ENCODE measurements at regions not wholly inside any gene's neighbourhood (a gene's known extent, or its start where the extent isn't known, plus 50 kb on each side); places are given as distances from the start of the nearest gene placed in this dataset.

DNA sequence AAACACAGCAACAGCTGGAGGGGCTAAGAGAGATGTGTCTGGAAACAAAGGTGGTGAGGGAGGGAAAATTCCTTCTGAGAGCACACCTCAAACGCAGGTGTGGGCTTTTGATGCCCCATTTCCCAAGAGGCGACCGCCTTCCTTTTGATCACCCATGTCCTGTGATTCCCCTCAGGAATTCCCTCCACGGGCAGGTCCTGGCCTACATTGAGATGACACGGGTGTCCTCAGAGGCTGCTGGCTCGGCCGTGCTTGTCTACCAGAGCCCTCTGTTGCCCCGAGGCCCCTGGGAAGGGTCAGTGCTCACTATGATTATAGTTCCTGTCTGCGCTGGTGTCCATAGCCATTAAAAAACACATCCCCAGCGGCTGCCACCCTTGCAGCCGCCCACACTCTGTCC lies 242.6 kb downstream of the TFAP2C start:
- H3K27me3 ChIP-seq (ENCODE audit: control insufficient read depth in 1 of 2, insufficient read depth in 2 of 2, low read length in 2 of 2), result peaks cover 2 to 5% of the 10 kb centered on the region in 2 donors
- H3K9me3 ChIP-seq (ENCODE audit: control insufficient read depth in 2 of 2, low read length in 2 of 2), result peaks cover 4 to 18% of the 10 kb centered on the region in 2 donors
- no peak overlapping the region for H3K9ac ChIP-seq (ENCODE audit: low read length in 2 of 2)
- no peaks in the 10 kb centered on the region for H3K36me3 ChIP-seq (ENCODE audit: control insufficient read depth in 2 of 2, insufficient read depth in 2 of 2, low read length in 2 of 2)
- H3K4me1 ChIP-seq (ENCODE audit: control insufficient read depth, insufficient read depth, low read length), result no peaks in the 10 kb centered on the region
- H3K4me3 ChIP-seq (ENCODE audit: low read length in 2 of 2), result no peak overlapping the region
- H3K27ac ChIP-seq (ENCODE audit: low read length), result no peak overlapping the region

DNA sequence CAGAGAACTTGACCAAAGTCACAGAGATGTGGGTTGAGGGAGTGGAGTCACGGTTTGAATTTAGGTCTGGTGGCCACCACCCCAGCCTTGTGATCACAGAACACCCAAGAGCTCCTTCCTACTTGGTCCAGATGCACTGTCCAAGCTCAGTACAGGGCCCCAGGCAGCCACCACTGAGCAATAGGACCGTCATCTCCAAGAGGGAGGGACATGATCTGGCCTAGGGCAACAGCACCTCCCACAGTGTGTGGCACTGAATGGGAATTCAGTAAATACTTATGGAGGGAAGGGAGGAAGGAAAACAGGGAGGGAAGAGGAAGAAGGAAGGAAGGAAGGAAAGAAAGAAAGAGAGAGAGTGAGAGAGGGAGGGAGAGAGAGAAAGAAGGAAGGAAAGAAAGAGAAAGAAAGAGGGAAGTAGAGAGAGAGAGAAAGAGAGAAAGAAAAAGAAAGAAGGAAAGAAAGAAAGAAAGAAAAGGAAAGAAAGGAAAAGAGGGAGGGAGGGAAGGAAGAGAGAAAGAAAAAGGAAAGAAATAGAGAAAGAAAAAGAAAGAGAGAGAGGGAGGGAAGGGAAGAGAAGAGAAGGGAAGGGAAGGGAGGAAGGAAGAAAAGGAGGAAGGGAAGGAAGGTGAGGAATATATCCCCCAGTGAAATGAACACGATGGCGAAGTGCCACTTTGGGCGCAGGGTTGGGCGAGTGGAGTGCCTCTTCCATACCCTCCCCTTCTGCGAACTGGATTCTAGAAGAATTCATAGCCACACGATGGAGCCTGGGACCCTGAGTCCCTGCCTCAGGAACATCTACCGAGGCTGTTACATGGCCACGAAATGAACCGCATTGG lies 243.7 kb downstream of the TFAP2C start:
- Histone ChIP-seq H3K9me3 (ENCODE audit: control insufficient read depth in 2 of 2, low read length in 2 of 2) (peaks cover 4 to 9% of the 10 kb centered on the region in 2 donors), H3K4me3 (ENCODE audit: low read length in 2 of 2) (no peak overlapping the region), H3K4me1 (ENCODE audit: control insufficient read depth, insufficient read depth, low read length) (no peaks in the 10 kb centered on the region), H3K9ac (ENCODE audit: low read length in 2 of 2) (no peak overlapping the region), H3K36me3 (ENCODE audit: control insufficient read depth in 2 of 2, insufficient read depth in 2 of 2, low read length in 2 of 2) (no peaks in the 10 kb centered on the region), H3K27me3 (ENCODE audit: control insufficient read depth in 1 of 2, insufficient read depth in 2 of 2, low read length in 2 of 2) (peaks cover 2% of the 10 kb centered on the region in 2 donors), H3K27ac (ENCODE audit: low read length) (no peak overlapping the region)

DNA sequence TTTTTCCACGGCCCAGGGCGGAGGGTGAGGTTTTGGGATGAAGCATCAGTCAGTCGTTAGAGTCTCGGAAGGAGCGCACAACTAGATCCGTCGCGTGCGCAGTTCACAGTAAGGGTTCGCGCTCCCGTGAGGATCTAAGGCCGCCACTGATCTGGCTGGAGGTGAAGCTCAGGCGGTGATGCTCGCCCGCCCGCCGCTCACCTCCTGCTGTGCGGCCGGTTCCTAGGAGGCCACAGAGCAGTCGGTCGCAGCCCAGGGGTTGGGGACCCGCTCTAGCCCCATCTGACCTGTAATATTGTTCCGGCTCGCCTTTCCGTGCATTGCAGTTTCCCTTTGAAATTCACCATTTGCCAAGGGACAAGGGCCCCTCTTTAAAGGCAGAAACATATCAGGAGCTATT lies 244.7 kb downstream of the TFAP2C start:
- H3K27me3 ChIP-seq (ENCODE audit: control insufficient read depth in 1 of 2, insufficient read depth in 2 of 2, low read length in 2 of 2), result peaks cover 2% of the 10 kb centered on the region in 2 donors
- H3K36me3 ChIP-seq (ENCODE audit: control insufficient read depth in 2 of 2, insufficient read depth in 2 of 2, low read length in 2 of 2), result no peaks in the 10 kb centered on the region
- no peak overlapping the region for H3K9ac ChIP-seq (ENCODE audit: low read length in 2 of 2)
- peaks cover 3% of the 10 kb centered on the region in 2 donors for H3K9me3 ChIP-seq (ENCODE audit: control insufficient read depth in 2 of 2, low read length in 2 of 2)
- no peak overlapping the region for H3K4me3 ChIP-seq (ENCODE audit: low read length in 2 of 2)
- H3K4me1 ChIP-seq (ENCODE audit: control insufficient read depth, insufficient read depth, low read length), result no peaks in the 10 kb centered on the region
- H3K27ac ChIP-seq (ENCODE audit: low read length), result no peak overlapping the region

DNA sequence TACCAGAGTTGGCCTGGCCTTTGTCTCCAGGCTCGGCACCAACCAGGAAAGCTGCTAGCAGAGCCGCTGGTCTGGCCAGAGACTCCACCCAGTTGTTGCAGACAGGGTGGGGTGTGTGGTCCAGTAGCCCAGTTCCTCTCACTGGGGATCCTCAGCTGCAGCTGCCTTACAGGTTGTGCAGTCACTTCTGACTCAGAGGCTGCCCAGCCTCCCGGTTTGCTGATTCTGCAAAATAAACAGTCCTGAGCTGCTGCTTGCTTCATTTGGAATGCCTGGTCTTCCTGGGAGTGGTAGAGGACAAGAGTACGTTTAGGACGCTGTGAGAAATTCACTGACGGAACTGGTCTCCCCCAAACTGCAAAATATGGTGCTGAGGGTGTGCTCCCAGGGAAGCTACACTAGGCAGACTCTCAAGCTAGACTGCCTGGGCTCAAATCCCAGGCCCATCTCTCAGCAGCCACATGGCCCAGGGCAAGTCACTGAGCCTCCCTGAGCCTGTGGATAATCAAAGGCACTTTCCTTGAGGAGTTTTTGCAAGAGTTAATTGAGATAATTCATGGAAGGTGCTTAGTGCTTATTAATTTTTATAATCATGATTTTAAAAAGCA lies 246.1 kb downstream of the TFAP2C start:
- H3K9ac ChIP-seq (ENCODE audit: low read length in 2 of 2), result no peak overlapping the region
- H3K27me3 ChIP-seq (ENCODE audit: control insufficient read depth in 1 of 2, insufficient read depth in 2 of 2, low read length in 2 of 2), result peaks cover 2% of the 10 kb centered on the region in 2 donors
- no peak overlapping the region for H3K4me3 ChIP-seq (ENCODE audit: low read length in 2 of 2)
- H3K27ac ChIP-seq (ENCODE audit: low read length), result no peak overlapping the region
- H3K9me3 ChIP-seq (ENCODE audit: control insufficient read depth in 2 of 2, low read length in 2 of 2), result peaks cover 0 to 3% of the 10 kb centered on the region in 2 donors
- no peaks in the 10 kb centered on the region for H3K36me3 ChIP-seq (ENCODE audit: control insufficient read depth in 2 of 2, insufficient read depth in 2 of 2, low read length in 2 of 2)
- H3K4me1 ChIP-seq (ENCODE audit: control insufficient read depth, insufficient read depth, low read length), result no peaks in the 10 kb centered on the region

DNA sequence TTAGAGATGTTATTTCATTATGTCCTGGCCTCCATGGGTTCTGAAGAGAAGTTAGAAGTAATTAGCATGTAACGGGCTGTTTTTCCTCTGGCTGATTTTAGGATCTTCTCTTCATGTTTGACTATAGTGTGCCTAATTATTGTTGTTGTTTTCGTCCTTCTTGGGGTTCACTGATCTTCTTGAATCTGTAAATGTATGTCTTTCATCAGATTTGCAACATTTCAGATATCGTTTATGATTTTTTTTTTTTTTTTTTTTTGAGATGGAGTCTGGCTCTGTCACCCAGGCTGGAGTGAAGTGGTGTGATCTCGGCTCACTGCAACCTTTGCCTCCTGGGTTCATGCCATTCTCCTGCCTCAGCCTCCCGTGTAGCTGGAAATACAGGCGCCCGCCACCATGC lies 246.7 kb downstream of the TFAP2C start:
- H3K4me3 ChIP-seq (ENCODE audit: low read length in 2 of 2), result no peak overlapping the region
- H3K4me1 ChIP-seq (ENCODE audit: control insufficient read depth, insufficient read depth, low read length), result no peaks in the 10 kb centered on the region
- H3K36me3 ChIP-seq (ENCODE audit: control insufficient read depth in 2 of 2, insufficient read depth in 2 of 2, low read length in 2 of 2), result no peaks in the 10 kb centered on the region
- peaks cover 0 to 2% of the 10 kb centered on the region in 2 donors for H3K27me3 ChIP-seq (ENCODE audit: control insufficient read depth in 1 of 2, insufficient read depth in 2 of 2, low read length in 2 of 2)
- peaks cover 0 to 3% of the 10 kb centered on the region in 2 donors for H3K9me3 ChIP-seq (ENCODE audit: control insufficient read depth in 2 of 2, low read length in 2 of 2)
- no peak overlapping the region for H3K27ac ChIP-seq (ENCODE audit: low read length)
- H3K9ac ChIP-seq (ENCODE audit: low read length in 2 of 2), result no peak overlapping the region

DNA sequence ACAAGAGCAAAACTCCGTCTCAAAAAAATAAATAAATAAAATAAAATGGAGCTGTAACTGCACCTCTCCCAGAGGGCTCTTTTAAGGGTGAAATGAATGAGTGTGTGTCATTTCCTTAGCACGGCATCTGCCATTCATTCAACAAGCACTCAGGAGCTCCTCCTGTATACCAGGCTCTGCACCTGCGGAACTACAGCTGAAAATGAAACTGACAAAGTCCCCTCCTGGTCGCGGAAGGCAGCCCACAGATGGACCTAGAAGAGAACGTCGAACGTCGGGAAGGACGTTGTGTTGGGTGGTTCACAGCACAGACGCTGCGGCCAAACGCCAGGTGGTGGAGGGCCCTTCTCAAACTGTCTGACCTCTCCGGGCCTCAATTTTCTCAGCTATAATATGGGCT lies 256.4 kb downstream of the TFAP2C start:
- no peaks in the 10 kb centered on the region for H3K4me1 ChIP-seq (ENCODE audit: control insufficient read depth, insufficient read depth, low read length)
- no peak overlapping the region for H3K4me3 ChIP-seq (ENCODE audit: low read length in 2 of 2)
- H3K27ac ChIP-seq (ENCODE audit: low read length), result no peak overlapping the region
- no peaks in the 10 kb centered on the region for H3K27me3 ChIP-seq (ENCODE audit: control insufficient read depth in 1 of 2, insufficient read depth in 2 of 2, low read length in 2 of 2)
- no peak overlapping the region for H3K9ac ChIP-seq (ENCODE audit: low read length in 2 of 2)
- peaks cover 0 to 3% of the 10 kb centered on the region in 2 donors for H3K9me3 ChIP-seq (ENCODE audit: control insufficient read depth in 2 of 2, low read length in 2 of 2)
- no peaks in the 10 kb centered on the region for H3K36me3 ChIP-seq (ENCODE audit: control insufficient read depth in 2 of 2, insufficient read depth in 2 of 2, low read length in 2 of 2)

DNA sequence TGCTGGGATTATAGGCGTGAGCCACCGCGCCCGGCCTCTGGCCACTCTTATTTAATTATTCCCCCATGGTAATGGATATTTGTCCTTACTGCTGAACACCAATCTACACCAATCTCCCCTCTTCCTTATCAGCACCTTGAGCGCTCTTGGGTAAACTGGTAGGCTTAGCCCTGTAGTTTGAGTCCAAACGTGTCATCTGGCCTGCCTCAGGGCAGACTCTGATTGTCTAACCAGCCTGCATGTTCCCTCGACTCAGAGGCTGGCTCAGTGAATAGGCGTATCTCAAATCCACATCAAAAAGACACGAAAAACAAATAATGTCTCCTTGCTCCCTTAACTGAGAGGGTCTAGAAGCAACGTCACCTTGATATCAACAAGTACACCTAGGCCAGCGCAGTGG lies 260.9 kb downstream of the TFAP2C start:
- Histone ChIP-seq H3K9ac (ENCODE audit: low read length in 2 of 2) (no peak overlapping the region), H3K27me3 (ENCODE audit: control insufficient read depth in 1 of 2, insufficient read depth in 2 of 2, low read length in 2 of 2) (no peaks in the 10 kb centered on the region), H3K36me3 (ENCODE audit: control insufficient read depth in 2 of 2, insufficient read depth in 2 of 2, low read length in 2 of 2) (no peaks in the 10 kb centered on the region), H3K4me1 (ENCODE audit: control insufficient read depth, insufficient read depth, low read length) (no peaks in the 10 kb centered on the region), H3K4me3 (ENCODE audit: low read length in 2 of 2) (no peak overlapping the region), H3K9me3 (ENCODE audit: control insufficient read depth in 2 of 2, low read length in 2 of 2) (no peaks in the 10 kb centered on the region), H3K27ac (ENCODE audit: low read length) (no peak overlapping the region)

DNA sequence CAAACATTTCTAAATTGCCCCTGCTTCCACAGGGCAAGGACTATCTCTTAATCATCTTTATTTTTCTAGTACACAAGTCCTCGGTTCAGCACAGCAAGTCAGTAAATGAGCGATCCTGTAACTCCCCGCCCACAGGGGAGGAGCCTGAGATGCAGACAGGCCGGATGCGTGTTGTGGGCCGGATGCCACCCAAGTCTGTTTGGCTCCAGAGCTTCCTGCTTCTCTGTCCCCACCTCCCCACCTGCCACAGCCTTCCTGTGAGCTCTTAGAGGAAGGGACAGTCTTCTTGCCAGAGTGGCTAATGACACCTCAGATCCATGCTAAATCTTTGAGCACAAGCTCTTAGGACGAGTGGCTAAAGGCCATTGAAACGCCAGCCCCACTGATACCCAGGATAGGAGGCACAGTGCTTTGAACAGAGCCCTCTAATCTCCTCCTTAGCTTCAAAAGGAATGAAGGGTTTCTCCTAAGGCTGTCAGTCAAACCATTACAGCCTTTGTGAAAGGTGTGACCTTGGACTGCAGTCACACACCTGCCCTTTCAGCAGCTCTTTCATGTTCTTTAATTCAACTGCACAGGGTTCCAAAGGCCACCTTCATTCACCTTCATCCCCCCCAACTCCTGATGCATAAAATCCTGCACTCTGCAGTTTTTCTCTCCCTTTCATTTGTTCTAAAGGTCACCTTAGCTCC lies 264.3 kb downstream of the TFAP2C start:
- Histone ChIP-seq H3K4me1 (ENCODE audit: control insufficient read depth, insufficient read depth, low read length) (no peaks in the 10 kb centered on the region), H3K4me3 (ENCODE audit: low read length in 2 of 2) (no peak overlapping the region), H3K9me3 (ENCODE audit: control insufficient read depth in 2 of 2, low read length in 2 of 2) (no peaks in the 10 kb centered on the region), H3K36me3 (ENCODE audit: control insufficient read depth in 2 of 2, insufficient read depth in 2 of 2, low read length in 2 of 2) (no peaks in the 10 kb centered on the region), H3K9ac (ENCODE audit: low read length in 2 of 2) (no peak overlapping the region), H3K27me3 (ENCODE audit: control insufficient read depth in 1 of 2, insufficient read depth in 2 of 2, low read length in 2 of 2) (no peaks in the 10 kb centered on the region), H3K27ac (ENCODE audit: low read length) (no peak overlapping the region)

DNA sequence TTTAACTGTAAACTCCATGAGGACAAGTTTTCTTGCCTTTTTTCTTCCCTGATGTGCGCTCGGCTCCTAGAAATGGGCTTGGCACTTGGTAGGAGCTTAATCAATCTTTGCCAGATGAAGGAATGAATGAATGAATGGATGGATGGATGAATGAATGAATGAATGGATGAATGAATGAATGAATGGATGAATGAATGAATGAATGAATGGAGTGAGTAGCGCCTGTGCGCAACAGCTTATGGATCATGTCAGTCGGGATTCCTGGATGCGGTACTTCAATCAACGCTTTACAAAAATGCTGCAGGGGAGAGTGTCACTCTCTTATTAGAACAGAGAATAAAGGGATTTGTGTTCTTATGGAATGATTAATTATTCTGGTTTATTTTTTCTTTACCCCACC lies 267.3 kb downstream of the TFAP2C start:
- no peak overlapping the region for H3K4me3 ChIP-seq (ENCODE audit: low read length in 2 of 2)

DNA sequence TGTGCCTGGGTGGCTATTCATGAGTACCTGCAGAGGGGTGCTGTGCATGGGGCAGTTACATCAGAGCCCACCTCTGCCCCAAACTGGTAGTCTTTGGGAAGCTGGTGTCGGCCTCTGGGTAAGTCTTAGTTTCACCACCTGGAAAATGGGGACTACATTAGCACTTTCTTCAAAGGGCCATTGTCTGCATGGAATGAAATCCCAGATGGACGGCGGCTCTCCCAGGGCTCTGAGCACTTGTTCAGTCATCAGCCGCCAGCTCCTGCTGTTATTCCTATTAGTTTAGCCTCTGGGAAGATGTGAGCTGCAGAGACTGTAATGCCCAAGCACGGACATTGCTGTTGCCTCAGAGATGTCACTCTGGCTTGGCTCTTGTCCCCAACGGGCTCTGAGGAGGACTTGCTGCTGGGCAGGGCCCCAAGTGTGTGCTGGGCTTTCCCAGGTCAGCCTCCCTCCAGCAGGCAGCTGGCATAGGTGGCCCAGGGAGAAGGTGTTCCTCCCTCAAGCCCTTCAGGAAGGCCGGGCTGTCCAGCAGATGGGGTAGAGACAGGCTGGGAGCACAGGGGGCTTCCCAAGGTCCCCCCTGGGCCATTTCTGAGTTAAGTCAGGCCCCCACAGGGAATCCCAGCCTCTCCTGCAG lies 268.3 kb downstream of the TFAP2C start:
- Histone ChIP-seq H3K9me3 (ENCODE audit: control insufficient read depth in 2 of 2, low read length in 2 of 2) (peaks cover 7 to 10% of the 10 kb centered on the region in 2 donors), H3K27me3 (ENCODE audit: control insufficient read depth in 1 of 2, insufficient read depth in 2 of 2, low read length in 2 of 2) (peaks cover 0 to 6% of the 10 kb centered on the region in 2 donors), H3K4me1 (ENCODE audit: control insufficient read depth, insufficient read depth, low read length) (no peaks in the 10 kb centered on the region), H3K36me3 (ENCODE audit: control insufficient read depth in 2 of 2, insufficient read depth in 2 of 2, low read length in 2 of 2) (no peaks in the 10 kb centered on the region), H3K4me3 (ENCODE audit: low read length in 2 of 2) (no peak overlapping the region), H3K9ac (ENCODE audit: low read length in 2 of 2) (no peak overlapping the region), H3K27ac (ENCODE audit: low read length) (no peak overlapping the region)

More for the DNA sequence above, 267.3 kb downstream of the TFAP2C start:
- Histone ChIP-seq H3K9me3 (ENCODE audit: control insufficient read depth in 2 of 2, low read length in 2 of 2) (peaks cover 4 to 7% of the 10 kb centered on the region in 2 donors), H3K27me3 (ENCODE audit: control insufficient read depth in 1 of 2, insufficient read depth in 2 of 2, low read length in 2 of 2) (peaks cover 0 to 6% of the 10 kb centered on the region in 2 donors), H3K4me1 (ENCODE audit: control insufficient read depth, insufficient read depth, low read length) (no peaks in the 10 kb centered on the region), H3K36me3 (ENCODE audit: control insufficient read depth in 2 of 2, insufficient read depth in 2 of 2, low read length in 2 of 2) (no peaks in the 10 kb centered on the region), H3K9ac (ENCODE audit: low read length in 2 of 2) (no peak overlapping the region), H3K27ac (ENCODE audit: low read length) (no peak overlapping the region)
